GM23248 (cell line): ENCODE measurements at regions not wholly inside any gene's neighbourhood (a gene's known extent, or its start where the extent isn't known, plus 50 kb on each side); places are given as distances from the start of the nearest gene placed in this dataset.

Source experiments
- EZH2 ChIP-seq: fragments of 200-600 bp; sonication (generic); IDR thresholded peaks from 2 replicates; pipeline ENCODE4 v1.6.1; 2018; ENCODE audit warnings: antibody characterized with exemption, mild to moderate bottlenecking; ENCODE audit not compliant: insufficient read depth, poor library complexity, severe bottlenecking
- EZH2phosphoT487 ChIP-seq: fragments of 200-600 bp; sonication (generic); IDR thresholded peaks from 2 replicates; pipeline ENCODE4 v1.6.1; 2018; ENCODE audit warnings: antibody characterized with exemption, moderate library complexity, mild to moderate bottlenecking, low read depth; ENCODE audit not compliant: insufficient read depth

DNA sequence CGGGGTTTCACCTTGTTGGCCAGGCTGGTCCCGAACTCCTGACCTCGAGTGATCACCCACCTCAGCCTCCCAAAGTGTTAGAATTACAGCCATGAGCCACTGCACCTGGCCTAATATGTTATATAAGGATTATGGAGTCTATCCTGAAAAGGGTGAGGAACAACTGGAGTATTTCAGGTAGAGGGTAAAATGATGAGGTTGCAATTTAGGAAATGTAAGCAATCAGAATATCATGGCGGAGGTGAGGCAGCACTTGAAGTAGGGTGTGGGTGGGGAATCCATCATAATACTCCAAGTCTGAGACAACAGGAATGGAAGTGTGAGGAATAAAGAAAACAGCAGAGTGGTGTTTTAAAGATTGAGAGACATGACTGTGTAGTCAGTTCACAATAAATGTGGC is 582.2 kb downstream of the FGF9 start:
- no peak for TF ChIP-seq EZH2
- TF ChIP-seq EZH2phosphoT487, result no peak
